Putamen (tissue), 1 donor: ENCODE measurements at regions not wholly inside any gene's neighbourhood (a gene's known extent, or its start where the extent isn't known, plus 50 kb on each side); places are given as distances from the start of the nearest gene placed in this dataset.

Experiments
- DNase-seq: peaks from one replicate; pipeline ENCODE4 v3.0.0-alpha.2; 2016; ENCODE audit warnings: low spot score

DNA sequence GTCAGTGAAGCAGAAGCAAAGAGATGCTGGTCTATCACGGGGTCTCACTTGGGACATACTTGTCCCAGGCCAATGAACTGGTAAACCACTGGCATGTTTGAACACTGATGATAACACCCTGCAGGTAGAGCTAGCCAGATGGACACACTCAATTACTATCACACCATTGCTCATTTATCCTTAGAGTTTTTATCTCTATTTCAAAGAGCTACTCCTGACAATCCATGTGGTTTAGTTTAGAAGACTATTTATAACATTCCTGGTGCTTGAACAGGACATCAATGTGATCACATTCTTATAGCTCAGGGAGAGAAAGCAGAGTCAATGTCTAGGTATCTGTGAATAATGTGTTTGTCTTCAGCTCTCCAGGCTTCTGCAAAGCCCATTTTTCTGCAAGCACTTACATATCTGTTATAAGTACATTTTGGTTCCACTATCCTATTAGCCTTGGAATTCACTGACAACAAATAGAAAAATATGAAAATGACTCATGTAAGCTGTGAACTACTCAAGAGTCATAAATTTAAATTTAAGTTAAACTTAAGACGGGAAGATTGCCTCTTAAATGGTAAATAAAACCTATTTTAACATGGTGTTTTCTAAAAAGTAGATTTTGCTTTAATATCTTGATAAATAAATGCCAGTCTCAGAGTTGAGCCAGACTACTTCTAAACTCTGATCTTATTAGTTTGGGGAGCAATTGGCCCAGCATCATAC lies 106.7 kb upstream of the MBL2 start:
- no peak for DNase-seq

DNA sequence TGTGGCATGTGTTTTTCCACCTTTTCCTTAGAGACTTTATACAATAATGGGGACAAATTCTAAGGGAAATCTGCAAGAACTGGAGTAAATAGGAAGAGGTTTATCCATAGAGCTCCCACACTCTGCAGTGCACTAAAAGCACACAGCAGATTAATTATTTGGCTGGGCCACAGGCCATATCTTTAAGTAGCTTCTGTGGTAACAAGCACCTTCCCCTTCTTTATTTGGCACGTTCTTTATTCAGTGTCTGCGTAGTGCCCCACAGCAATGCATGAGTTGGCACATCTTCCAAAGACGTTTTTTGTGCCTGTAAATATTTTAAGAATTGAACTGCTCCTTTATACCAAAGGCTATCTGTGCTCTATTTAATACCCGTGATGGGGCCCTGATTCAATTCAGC lies 104.9 kb upstream of the MBL2 start:
- DNase-seq: no peak

DNA sequence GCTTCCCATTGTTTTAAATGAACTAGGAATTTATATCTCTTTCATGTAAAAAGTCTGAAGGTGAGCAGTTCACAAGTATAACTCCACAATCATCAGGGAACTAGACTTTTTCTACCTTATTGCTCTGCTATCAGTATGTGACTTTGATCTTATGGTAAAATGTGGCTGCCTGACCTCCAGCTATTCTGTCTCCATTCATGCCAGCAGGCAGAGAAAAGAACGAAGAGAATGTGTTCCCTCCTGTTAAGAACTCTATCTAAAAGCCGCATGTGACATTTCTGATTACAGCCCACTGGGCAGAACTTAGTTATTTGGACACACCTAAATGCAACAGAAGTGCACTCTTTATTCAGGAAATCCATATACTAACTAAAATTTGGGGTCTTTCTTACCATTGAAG lies 102.8 kb upstream of the MBL2 start:
- DNase-seq: no peak

DNA sequence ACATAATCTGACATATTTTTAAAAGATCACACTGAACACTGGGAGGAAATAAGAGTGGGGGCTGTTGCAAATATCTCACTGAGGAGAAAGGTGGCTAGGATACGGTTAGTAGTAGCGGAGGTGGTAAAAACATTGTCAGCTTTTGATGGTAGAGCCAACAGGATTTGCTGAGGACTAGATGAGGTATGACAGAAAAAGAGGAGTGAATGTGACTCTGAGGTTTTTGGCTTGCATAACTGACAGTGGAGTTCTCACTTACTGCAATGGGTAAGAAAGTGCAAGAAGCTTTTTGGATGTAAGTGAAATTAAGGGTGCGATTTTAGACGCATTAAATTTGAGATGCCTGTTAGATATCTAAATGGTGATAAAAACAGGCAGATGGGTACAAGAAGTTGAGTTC lies 102.0 kb upstream of the MBL2 start:
- peak; percentile 21 for DNase-seq

DNA sequence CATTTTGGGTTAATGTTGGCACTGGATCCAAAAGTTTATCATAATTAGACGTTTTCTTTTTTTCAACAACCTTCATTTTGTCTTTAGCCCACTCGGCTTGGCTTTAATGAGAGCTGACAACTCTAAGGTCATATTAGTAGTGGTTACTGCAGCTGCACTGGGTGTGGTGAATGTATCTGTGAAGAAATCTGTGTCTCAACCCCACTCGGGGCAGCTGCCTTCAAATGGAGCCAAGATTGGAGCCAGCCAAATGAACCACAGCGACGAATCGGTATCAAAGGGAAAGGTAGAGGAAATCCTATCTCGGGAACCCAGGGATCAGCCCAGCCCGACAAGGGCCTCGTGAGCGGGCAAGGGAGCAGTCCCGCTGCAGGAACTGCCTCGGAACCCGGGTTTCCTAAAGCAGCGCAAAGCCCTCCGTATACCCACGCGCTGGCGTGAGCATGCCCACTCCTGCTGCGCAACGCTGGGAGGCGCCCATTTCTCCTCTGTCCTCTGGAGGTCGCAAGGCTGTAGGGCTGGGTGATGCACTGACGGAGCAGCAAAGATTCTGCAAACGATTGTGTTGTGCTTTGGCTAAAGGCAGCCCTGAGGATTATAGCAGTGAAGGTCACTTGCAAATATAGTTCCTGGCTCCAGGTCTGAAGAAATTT lies 98.7 kb upstream of the MBL2 start:
- no peak for DNase-seq

DNA sequence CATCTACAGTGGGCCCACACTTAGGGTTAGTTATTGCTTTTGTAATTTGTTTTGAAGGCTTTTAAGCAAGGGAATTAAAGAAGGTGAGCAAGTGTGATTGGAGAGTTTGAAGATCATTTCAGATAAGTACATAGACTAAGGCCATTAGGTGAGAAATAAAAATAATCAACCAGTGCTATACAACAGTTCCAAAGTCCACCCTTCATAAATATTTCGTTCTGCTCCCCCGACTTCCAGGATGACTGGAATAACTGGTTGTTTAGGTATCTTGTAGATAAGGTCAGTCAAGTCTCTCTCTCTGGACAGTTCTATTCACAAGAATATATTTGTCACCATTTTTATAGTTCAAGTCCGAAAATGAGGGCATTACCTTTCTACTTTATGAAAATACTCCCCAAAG lies 98.0 kb upstream of the MBL2 start:
- DNase-seq: no peak

DNA sequence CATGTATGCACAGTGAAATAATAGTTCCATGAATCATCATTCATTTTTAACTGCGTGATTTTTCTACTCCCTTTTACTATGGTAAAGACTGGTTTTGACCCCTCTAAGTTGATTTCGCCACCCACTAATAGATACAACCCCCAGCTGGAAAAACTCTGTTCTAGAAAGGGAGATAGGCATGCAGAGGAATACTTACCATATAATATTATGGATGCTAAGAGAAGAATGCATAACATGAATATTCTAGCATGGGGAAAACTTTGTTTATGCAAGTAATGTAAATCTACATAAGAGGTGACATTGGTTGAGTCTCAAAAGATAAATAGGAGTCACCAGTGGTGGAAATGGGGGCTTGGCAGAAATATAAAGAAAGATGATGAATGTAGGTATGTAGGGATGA lies 97.3 kb upstream of the MBL2 start:
- no peak for DNase-seq

DNA sequence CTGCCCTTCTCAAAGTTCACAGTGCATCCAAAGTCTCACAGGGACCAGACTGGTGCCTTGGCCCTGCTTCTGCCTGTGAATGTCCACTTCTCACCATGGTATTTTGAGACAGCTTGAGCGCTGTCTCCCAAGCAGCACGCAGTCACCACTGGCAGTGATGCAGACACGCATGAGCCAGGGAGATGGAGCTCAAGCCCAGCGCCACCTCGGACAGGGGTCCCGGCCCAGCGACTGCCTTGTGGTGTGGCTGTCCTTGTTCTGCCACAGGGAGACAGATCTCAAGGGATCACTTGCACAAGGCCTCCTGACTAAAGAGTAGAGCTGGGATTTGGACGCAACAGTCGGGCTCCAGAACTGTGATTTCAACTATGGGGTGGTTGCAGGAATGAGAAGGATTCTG lies 92.6 kb upstream of the MBL2 start:
- no peak for DNase-seq

DNA sequence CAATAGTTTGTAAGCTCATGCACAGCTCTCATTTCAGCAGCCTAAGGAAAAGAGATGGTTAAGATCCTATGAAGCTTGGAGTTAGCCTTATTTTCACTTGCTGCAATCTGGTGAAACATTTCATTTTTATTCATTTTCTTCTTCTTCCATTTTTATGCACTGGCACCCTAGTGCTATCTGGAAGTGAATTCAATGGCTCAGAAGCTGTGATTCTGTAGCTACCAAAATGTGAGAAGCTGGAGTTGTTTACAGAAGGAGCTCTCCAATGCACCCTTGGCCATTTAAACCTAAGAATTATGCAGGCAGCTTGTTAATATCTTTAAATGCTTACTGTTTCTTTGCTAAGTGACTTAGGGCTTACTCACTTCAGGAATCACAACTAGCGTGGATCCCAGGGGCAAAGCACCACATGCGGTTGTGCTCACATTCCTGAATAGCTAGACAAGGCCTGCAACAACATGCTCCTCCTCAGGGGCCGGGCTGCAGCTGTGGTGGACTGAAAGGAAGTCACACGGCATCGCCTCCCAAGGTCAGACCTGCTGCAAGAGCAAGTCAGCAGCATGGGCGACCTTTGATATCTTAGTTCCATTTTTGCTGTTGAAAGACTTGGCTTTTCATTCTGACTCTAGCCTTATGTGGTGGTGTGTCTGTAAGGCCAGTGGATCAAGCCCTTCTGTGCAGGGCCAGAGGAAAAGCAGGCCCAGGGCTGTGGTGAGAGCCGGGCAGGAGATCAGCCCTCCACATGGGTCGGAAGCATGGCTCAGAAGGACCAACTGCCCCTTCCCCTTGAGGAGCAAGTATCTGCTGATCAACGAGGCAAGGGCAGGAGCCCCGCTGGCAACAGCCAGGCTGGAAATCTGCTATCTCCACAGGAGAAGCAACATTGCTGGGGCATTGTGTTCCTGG lies 91.9 kb upstream of the MBL2 start:
- no peak for DNase-seq

DNA sequence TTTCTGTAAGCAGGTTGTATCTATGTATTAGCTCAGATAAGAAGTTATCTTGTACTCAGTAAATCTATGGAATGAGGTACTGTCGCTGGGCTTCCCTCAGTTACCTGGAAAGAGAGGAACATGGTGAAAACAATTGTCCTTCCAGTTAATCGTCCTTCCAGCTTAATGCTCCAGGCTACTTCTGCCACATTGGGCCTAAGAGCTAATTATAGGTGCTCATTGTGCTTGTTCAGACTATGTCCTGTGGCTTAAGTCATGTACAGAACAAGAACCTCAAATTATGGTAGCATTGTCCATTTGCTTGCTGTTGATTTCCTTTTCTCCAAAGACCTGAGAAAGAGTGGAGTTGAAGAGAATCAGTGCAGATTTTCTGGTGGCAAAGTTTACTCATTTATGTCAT lies 86.1 kb upstream of the MBL2 start:
- DNase-seq: no peak

DNA sequence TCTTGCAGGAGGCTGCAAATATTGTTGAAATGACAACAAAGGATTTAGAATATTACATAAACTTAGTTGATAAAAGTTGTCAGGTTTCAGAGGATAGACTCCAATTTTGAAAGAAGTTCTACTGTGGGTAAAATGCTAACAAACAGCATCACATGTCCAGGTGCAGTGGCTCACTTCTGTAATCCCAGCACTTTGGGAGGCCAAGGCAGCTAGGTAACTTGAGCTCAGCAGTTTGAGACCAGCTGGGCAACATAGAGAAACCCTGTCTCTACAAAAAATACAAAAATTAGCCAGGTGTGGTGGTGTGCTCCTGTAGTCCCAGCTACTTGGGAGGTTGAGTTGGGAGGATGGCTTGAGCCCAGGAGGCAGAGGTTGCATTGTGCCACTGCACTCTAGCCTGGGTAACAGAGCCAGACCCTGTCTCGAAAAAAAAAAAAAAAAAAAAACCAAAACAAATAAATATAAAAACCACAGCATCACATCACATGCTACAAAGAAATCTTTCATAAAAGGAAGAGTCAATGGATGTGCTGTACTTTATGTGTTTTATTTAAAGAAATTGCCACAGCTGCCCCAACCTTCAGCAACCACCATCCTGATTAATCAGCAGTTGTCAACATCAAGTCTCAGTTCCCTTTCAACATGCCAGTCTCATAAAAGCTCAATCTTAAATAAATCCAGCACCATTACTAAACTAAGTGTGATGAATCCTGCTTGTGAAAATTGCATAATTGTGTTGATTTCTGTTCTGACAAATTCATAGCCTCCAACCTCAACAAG lies 83.2 kb upstream of the MBL2 start:
- no peak for DNase-seq

DNA sequence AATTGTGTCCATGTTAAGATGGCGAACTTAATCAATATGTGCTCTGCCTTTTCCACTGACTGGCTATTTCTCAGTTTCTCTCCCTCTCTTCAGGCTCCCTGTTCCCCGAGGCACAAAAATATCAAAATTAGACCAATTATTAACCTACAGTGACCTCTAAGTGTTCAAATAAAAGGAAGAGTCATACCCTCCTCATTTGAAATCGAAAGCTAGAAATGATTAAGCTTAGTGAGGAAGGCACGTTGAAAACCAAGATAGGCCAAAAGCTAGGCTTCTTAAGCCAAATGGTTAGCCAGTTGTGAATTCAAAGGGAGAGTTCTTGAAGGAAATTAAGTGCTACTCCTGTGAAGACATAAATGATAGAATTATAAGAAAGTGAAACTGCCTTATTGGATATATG lies 81.1 kb upstream of the MBL2 start:
- DNase-seq: no peak

DNA sequence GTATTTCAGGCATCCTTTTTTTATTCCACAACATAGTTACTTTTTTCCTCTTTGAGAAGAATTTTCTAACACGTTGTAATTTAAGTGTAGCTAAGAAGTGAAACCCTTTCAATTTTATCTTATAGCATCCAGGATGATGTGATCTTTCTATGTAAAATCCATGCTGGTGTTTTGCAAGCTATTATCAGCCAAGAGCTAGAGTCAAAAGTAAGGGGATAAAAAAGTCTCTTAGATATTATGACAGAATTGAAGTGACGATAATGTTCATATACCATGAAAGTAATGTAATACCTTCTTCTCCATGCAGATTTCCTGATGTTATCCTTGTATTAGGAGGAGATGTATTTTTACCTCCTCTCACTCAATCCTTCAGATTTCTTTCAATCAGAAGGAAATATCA lies 64.2 kb upstream of the MBL2 start:
- no peak for DNase-seq
